HG02852 (cell line): ENCODE measurements at regions not wholly inside any gene's neighbourhood (a gene's known extent, or its start where the extent isn't known, plus 50 kb on each side); places are given as distances from the start of the nearest gene placed in this dataset.
A peak's percentile ranks its signal among the peaks of the same experiment; 100 is the strongest.
"Not testable (repeated sequence)": the region's sequence is repeated elsewhere in the genome, so short reads cannot be mapped to it uniquely, and the experiment has no call there.

Experiments used
- ATAC-seq: cut with Tn5 transposase; IDR thresholded peaks from one replicate; pipeline ENCODE4 v1.9.1; 2021; ENCODE audit warnings: mild to moderate bottlenecking, moderate library complexity; ENCODE audit not compliant: unreplicated experiment

DNA sequence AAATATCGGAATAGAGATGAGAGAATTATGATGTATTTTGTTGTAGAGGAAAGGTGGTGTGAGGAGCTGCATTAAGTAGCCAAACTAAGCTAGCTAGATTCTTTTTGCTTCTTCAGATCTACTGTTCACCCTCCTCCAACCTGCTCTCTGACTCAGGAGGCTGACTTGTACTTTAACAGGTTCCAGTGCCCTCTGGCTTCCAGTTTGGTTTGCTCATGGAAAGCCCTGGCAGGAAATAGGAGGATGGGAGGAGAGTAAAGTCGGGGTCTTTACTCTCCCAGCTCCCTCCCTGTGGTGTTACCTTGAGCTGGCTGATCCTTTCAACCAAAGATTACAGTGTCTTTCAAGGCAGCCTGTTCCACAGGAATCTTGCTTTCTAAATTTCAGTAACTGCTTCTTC is 277.0 kb upstream of the EDA2R start:
- ATAC-seq: no peak

- no peak for ATAC-seq
These were observed 275.2 kb upstream of the EDA2R start for GRCh38 chrX:66914080-66914479.

GRCh38 chrX:66912417-66912816 is 273.5 kb upstream of the EDA2R start:
- no peak for ATAC-seq

GRCh38 chrX:66902081-66902480 is 263.2 kb upstream of the EDA2R start:
- no peak for ATAC-seq

DNA sequence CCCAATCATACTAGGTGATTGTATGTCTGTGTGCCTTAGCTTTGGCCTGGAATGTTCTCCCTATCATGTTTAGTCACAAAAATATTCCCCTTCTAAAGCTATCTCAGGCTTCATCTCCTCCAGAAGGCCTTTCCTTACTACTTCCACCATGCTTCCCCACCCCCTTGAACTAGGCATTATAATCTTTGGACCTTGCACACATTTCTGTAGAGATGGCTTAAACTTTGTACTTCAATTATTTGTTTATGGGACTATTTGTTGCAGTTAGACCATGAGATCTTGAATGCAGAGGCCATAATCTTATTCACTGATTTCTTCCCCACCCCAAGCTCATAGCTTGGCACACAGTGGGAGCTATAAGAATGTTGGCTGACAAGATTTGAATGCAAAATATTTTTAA is 262.0 kb upstream of the EDA2R start:
- ATAC-seq: no peak

GRCh38 chrX:66892004-66892403 is 253.1 kb upstream of the EDA2R start:
- ATAC-seq: no peak

DNA sequence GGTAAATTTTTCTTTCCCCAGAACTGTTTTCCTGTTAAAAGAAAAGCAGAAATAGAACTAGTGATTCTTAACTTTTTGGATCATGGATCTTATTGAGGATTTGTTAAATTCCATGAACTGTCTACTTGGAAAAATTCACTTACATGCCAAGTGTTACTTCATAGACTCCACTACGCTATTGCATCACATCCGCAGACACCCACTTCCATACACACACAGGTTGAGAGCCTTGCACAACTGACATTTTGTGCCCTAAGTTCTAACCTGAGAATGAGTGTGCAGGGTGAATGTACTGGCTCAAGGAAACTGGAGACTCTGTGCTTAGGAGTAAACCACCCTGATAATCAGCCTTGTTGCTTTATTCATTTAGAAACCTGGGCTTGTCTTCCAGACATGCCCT is 250.5 kb upstream of the EDA2R start:
- no peak for ATAC-seq

DNA sequence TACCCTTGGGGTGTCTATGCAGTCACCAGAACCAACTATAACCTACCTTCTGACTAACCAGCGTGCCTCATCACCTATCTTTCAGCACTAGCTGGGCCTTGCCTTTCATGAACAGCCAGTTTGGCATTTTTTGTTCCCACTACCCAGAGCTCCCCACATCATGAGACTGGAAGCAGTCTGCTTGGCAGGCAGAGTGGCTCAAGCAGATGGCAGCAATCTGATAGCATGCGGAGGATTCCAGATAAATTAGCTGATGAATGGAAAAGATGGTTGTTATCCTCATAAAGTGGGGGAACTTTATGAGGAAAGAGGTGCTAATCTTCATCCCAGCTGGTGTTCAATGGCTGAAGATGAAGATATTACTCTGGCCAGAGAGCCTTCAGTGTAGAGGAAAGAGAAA is 243.2 kb upstream of the EDA2R start:
- no peak for ATAC-seq

GRCh38 chrX:66876776-66877175 is 237.9 kb upstream of the EDA2R start:
- no peak for ATAC-seq

DNA sequence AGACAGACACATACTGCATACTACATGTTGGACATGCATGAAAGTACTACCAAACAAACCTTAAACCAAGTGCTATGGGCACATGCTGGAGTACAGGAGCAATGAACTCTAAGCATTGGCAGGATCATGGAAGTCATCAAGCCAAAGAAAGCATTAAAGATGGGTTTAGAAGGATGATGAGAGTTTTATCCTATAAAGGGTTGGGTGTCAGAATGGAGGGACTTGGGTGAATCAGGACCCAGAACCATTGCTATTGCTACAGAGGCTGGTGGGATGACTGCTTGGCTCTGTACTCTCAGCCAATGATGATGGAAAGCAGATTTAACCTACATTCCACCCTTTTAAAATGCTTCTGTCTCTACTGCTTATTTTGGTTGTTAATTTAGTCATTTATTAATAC is 233.9 kb upstream of the EDA2R start:
- ATAC-seq: no peak

- no peak for ATAC-seq
These were observed 224.8 kb upstream of the EDA2R start for GRCh38 chrX:66863721-66864120.

- peak; percentile 100 for ATAC-seq
These were observed 194.5 kb upstream of the EDA2R start for GRCh38 chrX:66833426-66833825.

DNA sequence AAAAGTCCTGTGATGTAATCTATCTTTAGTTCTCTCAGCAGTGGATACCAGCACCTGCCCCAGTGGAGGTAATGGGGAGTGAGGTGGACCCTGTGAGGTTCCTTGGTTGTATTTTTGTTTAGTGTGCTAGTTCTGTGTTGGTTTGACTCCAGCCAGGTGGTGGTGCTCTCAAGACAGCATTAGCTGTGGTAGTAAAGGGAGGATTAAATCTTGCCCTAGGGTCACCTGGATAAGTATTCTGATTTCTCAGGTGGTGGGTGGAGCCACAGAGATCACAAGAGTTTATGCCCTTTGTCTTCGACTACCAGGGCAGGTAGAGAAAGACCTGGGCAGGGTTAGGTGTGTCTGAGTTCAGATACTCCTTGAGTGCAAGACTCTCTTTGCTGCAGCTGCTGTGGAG is 176.3 kb upstream of the EDA2R start:
- ATAC-seq: no peak

DNA sequence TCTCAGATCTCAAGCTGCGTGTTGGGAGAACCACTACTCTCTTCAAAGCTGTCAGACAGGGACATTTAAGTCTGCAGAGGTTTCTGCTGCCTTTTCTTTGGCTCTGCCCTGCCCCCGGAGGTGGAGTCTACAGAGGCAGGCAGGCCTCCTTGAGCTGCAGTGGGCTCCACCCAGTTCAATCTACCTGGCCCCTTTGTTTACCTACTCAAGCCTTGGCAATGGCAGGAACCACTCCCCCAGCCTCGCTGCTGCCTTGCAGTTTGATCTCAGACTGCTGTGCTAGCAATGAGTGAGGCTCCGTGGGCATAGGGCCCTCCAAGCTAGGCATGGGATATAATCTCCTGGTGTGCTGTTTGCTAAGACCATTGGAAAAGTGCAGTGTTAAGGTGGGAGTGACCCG is 155.6 kb upstream of the EDA2R start:
- not testable (repeated sequence) for ATAC-seq

DNA sequence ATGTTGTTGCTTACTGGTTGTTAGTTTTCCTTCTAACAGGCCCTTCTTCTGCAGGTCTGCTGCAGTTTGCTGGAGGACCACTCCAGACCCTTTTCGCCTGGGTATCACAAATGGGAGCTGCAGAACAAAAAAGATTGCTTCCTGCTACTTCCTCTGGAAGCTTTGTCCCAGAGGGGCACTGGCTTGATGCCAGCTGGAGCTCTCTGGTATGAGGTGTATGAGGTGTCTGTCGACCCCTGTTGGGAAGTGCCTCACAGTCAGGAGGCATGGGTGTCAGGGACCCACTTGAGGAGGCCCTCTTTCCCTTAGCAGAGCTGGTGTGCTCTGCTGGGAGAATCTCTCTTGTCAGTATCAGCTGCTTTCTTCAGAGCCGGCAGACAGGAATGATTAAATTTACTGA is 127.4 kb upstream of the EDA2R start:
- ATAC-seq: no peak

GRCh38 chrX:66760651-66761050 is 121.8 kb upstream of the EDA2R start:
- ATAC-seq: no peak

DNA sequence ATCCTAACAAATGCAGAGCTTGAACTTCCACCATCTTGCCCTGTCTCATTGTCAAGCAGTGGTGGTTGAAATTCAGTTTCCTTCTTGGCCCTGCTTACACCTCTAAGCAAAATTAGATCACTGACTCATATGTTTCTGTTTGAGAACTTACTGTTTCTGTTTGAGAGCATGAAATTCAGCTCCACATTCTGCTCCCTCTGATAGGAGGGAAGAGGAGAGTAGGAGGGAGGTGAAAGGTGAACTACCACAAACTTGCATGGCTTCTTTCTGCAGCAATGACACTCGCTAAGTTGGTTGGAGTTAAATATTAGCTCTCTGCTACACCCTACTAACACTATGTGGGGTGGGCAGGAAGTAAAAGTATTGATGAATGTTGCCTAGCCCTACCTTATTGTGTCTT is 117.8 kb upstream of the EDA2R start:
- peak; percentile 72 for ATAC-seq

DNA sequence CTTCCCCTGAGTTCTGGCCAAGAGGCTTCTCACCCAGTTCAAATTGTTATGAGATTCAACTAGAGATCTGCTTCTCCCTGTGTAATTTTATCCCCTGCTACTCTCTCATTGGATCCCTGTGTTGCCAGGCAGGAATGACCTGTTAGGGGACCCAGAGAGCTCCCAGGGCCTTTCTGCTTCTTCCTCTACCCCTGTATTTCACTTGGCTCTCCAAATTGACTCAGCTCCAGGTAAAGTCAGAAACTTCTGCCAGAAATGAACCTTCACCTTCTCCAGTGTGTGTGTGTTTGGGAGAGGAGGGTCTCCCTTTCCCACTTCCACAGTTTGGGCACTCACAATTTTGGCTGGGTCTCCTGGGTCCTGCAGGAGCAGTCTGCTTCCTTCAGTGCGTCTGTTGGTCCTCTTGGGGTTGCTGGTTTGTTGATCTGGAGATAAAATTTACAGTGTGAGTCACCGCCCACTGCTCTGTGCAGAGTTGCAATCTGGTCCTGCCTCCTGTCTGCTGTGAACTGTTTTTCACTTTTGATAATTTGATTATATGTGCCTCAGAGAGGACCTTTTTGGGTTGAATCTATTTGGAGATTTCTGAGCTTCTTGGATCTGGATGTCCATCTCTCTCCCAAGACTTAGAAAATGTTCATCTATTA is 112.4 kb upstream of the EDA2R start:
- no peak for ATAC-seq

- not testable (repeated sequence) for ATAC-seq
These were observed 105.6 kb upstream of the EDA2R start for GRCh38 chrX:66744519-66744918.

DNA sequence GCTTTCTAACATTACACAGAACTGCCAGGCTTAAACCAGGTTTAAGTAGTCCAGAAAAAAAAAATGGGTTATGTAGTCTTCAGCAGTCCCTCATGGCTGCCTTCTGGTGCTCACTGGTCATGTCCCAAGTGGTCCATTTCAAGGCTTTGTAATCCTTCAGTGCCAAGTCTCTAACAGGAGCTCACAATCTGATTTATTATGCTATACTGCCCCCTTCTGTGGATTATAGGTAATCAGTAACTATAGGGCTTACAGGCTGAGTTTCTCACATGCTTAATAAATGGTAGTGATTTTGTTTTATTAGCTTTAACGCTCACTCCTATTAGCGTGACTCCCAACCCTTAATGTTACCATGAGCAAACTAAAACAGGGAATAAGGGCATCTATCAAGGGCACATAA is 92.5 kb upstream of the EDA2R start:
- ATAC-seq: no peak

GRCh38 chrX:66728818-66729271 is 90.0 kb upstream of the EDA2R start:
- ATAC-seq: peak; percentile 83

GRCh38 chrX:66717926-66718325 is 79.0 kb upstream of the EDA2R start:
- no peak for ATAC-seq
